Endothelial cell of umbilical vein (primary cell): ENCODE measurements at regions not wholly inside any gene's neighbourhood (a gene's known extent, or its start where the extent isn't known, plus 50 kb on each side); places are given as distances from the start of the nearest gene placed in this dataset.

Source experiments
- BruUV-seq: library from RNA; stranded (reverse); fragments of 400-500 nt; replicated peaks from 2 replicates; lab custom pipeline; 2021; lab: Mats Ljungman, UMichigan
- CTCF ChIA-PET: fragments of 300-600, 350-600 bp; sonication (Branson Sonifier 250); formaldehyde crosslinking; loops from one replicate; lab custom pipeline; 2021; ENCODE audit warnings: antibody characterized with exemption, inconsistent platforms; lab: Charles Lee
- POLR2A ChIA-PET: fragments of 300-600, 350-600 bp; sonication (Branson Sonifier 250); formaldehyde crosslinking; loops from one replicate; lab custom pipeline; 2021; ENCODE audit warnings: antibody characterized with exemption, inconsistent platforms; lab: Charles Lee
- DNase-seq: peaks from one replicate; pipeline ENCODE4 v3.0.0-alpha.2; 2011; ENCODE audit warnings: low read depth, low spot score
- FAIRE-seq: peaks from 2 replicates; lab custom pipeline; 2011; peaks lifted over from hg19 to GRCh38; lab: Jason Lieb, UNC
- H2AFZ ChIP-seq: 2 replicates; pipeline ENCODE4 v1.6.0; 2012; ENCODE audit warnings: low read depth, low read length, control low read depth, inconsistent platforms
- H3K27ac ChIP-seq: 2 replicates; pipeline ENCODE4 v1.5.1; 2011; ENCODE audit warnings: low read depth, mild to moderate bottlenecking, control low read depth, low read length, moderate library complexity; ENCODE audit not compliant: insufficient read depth
- H3K27me3 ChIP-seq, 2 experiments: 2 replicates each; pipeline versions ENCODE4 v1.6.0 to v1.6.1; 2011; ENCODE audit warnings: low read length in 2 of 2, mixed read lengths in 1 of 2; ENCODE audit not compliant: control insufficient read depth in 2 of 2, insufficient read depth in 2 of 2
- H3K36me3 ChIP-seq, 2 experiments: 2 replicates in 1 of 2; 3 replicates in 1 of 2; pipeline ENCODE4 v1.5.1; 2011; ENCODE audit warnings: low read length in 2 of 2, mild to moderate bottlenecking in 1 of 2, moderate library complexity in 1 of 2; ENCODE audit not compliant: control insufficient read depth in 2 of 2, insufficient read depth in 2 of 2; ENCODE audit errors: extremely low read depth in 1 of 2
- H3K4me1 ChIP-seq: 3 replicates; pipeline ENCODE4 v1.5.1; 2011; ENCODE audit warnings: mild to moderate bottlenecking, low read length; ENCODE audit not compliant: control insufficient read depth, insufficient read depth; ENCODE audit errors: extremely low read depth
- H3K4me2 ChIP-seq: 2 replicates; pipeline ENCODE4 v1.6.1; 2011; ENCODE audit warnings: low read length, control low read depth, mixed read lengths; ENCODE audit not compliant: insufficient read depth
- H3K4me3 ChIP-seq, 3 experiments: fragments of 200-600 bp in 1 of 3; sonication (generic), shearing (Covaris generic) in 1 of 3; replicated peaks in 1 of 3; 2 replicates each; pipeline ENCODE4 v1.5.1; 2011 to 2016; ENCODE audit warnings: control low read depth in 3 of 3, low read length in 3 of 3, mild to moderate bottlenecking in 2 of 3, inconsistent platforms in 1 of 3, low read depth in 1 of 3, moderate library complexity in 1 of 3; ENCODE audit not compliant: insufficient read depth in 1 of 3
- H3K79me2 ChIP-seq: 2 replicates; pipeline ENCODE4 v1.6.0; 2012; ENCODE audit warnings: low read length, inconsistent platforms; ENCODE audit not compliant: control insufficient read depth, insufficient read depth
- H3K9ac ChIP-seq: replicated peaks from 2 replicates; pipeline ENCODE3; 2011; ENCODE audit warnings: low read length, control low read depth; ENCODE audit not compliant: insufficient read depth; ENCODE audit errors: extremely low read depth
- H3K9me1 ChIP-seq: replicated peaks from 3 replicates; pipeline ENCODE4 v1.6.0; 2011; ENCODE audit warnings: mild to moderate bottlenecking, low read length; ENCODE audit not compliant: control insufficient read depth, insufficient read depth; ENCODE audit errors: extremely low read depth
- H3K9me3 ChIP-seq: replicated peaks from 2 replicates; pipeline ENCODE4 v1.5.1; 2012; ENCODE audit warnings: low read length, inconsistent platforms; ENCODE audit not compliant: control insufficient read depth, insufficient read depth
- H4K20me1 ChIP-seq: replicated peaks from 2 replicates; pipeline ENCODE3; 2011; ENCODE audit warnings: mild to moderate bottlenecking, low read length; ENCODE audit not compliant: control insufficient read depth, insufficient read depth; ENCODE audit errors: extremely low read depth
- CTCF ChIP-seq, 2 donors: IDR thresholded peaks; 1 replicate in 1 of 2; 2 replicates in 1 of 2; pipeline ENCODE4 v1.5.1; 2011; ENCODE audit warnings: low read length in 2 of 2, mild to moderate bottlenecking in 2 of 2, moderate library complexity in 2 of 2, control low read depth in 1 of 2, inconsistent platforms in 1 of 2, low read depth in 1 of 2; ENCODE audit not compliant: insufficient read depth in 1 of 2; ENCODE audit errors: extremely low read depth in 1 of 2
- EZH2 ChIP-seq: IDR thresholded peaks from 2 replicates; pipeline ENCODE4 v1.6.1; 2012; ENCODE audit warnings: borderline replicate concordance, low read depth, mild to moderate bottlenecking, moderate library complexity, low read length, inconsistent platforms; ENCODE audit not compliant: severe bottlenecking
- FOS ChIP-seq: IDR thresholded peaks from 2 replicates; pipeline ENCODE4 v1.6.1; 2011; ENCODE audit warnings: mild to moderate bottlenecking, low read length, moderate library complexity, borderline replicate concordance; ENCODE audit not compliant: insufficient read depth
- GATA2 ChIP-seq: IDR thresholded peaks from 2 replicates; pipeline ENCODE4 v1.7.0; 2011; ENCODE audit warnings: low read depth, mild to moderate bottlenecking, moderate library complexity, mixed read lengths, low read length; ENCODE audit not compliant: insufficient read length, insufficient read depth
- JUN ChIP-seq: IDR thresholded peaks from 2 replicates; pipeline ENCODE4 v1.6.1; 2011; ENCODE audit warnings: borderline replicate concordance, low read depth; ENCODE audit not compliant: insufficient read length, insufficient read depth
- MYC ChIP-seq: IDR thresholded peaks from one replicate; pipeline ENCODE4 v1.6.1; 2011; ENCODE audit warnings: mild to moderate bottlenecking, low read depth, low read length
- POLR2A ChIP-seq: IDR thresholded peaks from 2 replicates; pipeline ENCODE4 v1.6.1; 2012; ENCODE audit warnings: low read depth, mild to moderate bottlenecking, control low read depth, low read length
- POLR2AphosphoS5 ChIP-seq: IDR thresholded peaks from 2 replicates; pipeline ENCODE4 v1.6.1; 2012; ENCODE audit warnings: low read depth, mild to moderate bottlenecking, control low read depth, low read length, moderate library complexity; ENCODE audit not compliant: insufficient read depth
- dilution Hi-C: fragments of 300-500 bp; cut with MboI; formaldehyde crosslinking; loops from one replicate; pipeline ENCODE4 v1.15.0; 2019; ENCODE audit warnings: low sequenced_read_pairs; ENCODE audit not compliant: extremely low pct_ligation_motif_present
- intact Hi-C: fragments of 100-400 bp; cut with micrococcal nuclease; formaldehyde crosslinking; loops from one replicate; pipeline ENCODE4 v1.10.0; 2022
- TF ChIP-seq, protein P1 (sequence below): IDR thresholded peaks from 2 replicates; pipeline ENCODE4 v1.6.1; 2011; ENCODE audit not compliant: insufficient read depth, insufficient read length

DNA sequence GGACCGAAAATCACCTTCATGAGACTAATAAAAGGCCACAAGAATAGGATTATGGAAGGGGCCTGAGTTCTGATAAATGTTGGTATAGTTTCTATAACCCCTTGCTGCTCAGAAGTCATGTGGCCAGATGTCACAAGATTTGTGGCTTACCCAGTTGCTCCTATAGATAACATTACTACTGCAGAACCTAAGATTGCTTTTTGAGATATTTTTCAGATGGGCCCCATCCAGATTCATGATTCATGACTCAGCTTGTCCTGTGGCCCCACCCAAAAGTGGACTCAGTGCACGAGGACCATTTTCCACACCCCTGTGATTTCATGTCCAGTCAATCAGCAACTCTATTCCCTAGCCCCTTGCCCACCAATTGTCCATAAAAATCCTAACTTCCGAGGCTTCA lies 209.0 kb downstream of the ACTR3B start:
- Histone ChIP-seq H3K27ac (no peak overlapping the region), H3K27me3 (no peaks in the 10 kb centered on the region), H3K36me3 (no peaks in the 10 kb centered on the region), H3K9me3 (peaks cover 4% of the 10 kb centered on the region), H3K79me2 (no peaks in the 10 kb centered on the region), H4K20me1 (no peaks in the 10 kb centered on the region), H3K4me2 (no peak overlapping the region), H3K9ac (no peak overlapping the region), H3K4me1 (no peaks in the 10 kb centered on the region), H2AFZ (no peak overlapping the region), H3K9me1 (no peaks in the 10 kb centered on the region), H3K4me3 (no peak overlapping the region)
- no peak for DNase-seq
- no TSS peak for BruUV-seq
- CTCF ChIA-PET: no interaction called here
- no peak for FAIRE-seq
- intact Hi-C loops: no loop called here
- dilution Hi-C loops: no loop called here
- POLR2A ChIA-PET: no interaction called here
- TF ChIP-seq, protein P1, sequence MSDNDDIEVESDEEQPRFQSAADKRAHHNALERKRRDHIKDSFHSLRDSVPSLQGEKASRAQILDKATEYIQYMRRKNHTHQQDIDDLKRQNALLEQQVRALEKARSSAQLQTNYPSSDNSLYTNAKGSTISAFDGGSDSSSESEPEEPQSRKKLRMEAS: no peak
- TF ChIP-seq CTCF (IDR thresholded peaks at IDR 0.05; ENCODE audit: extremely low read depth in 1 of 2, insufficient read depth in 1 of 2, low read depth in 1 of 2, low read length in 2 of 2): no peak
- no peak for TF ChIP-seq POLR2A
- TF ChIP-seq JUN: no peak
- TF ChIP-seq MYC: no peak
- no peak for TF ChIP-seq FOS
- TF ChIP-seq GATA2: no peak
- TF ChIP-seq EZH2: no peak
- TF ChIP-seq POLR2AphosphoS5: no peak
